Lung (tissue), 11 donors: ENCODE measurements at regions not wholly inside any gene's neighbourhood (a gene's known extent, or its start where the extent isn't known, plus 50 kb on each side); places are given as distances from the start of the nearest gene placed in this dataset.

ENCODE experiments used
- ATAC-seq: fragments of 200-7000 bp; cut with Tn5 transposase; one replicate; pipeline ENCODE4 v1.9.1; 2020; ENCODE audit warnings: moderate number of reproducible peaks; ENCODE audit not compliant: insufficient read depth, low FRiP score
- DNase-seq, 3 donors: peaks; one replicate each; pipeline ENCODE4 v3.0.0-alpha.2; 2013 to 2017
- H3K27ac ChIP-seq, 2 donors: one replicate each; pipeline ENCODE4 v1.5.1; 2013; ENCODE audit warnings: mild to moderate bottlenecking in 2 of 2, moderate library complexity in 2 of 2, control low read depth in 1 of 2, inconsistent platforms in 1 of 2, low read depth in 1 of 2, low read length in 1 of 2
- H3K27me3 ChIP-seq, 3 donors: one replicate each; pipeline ENCODE4 v1.5.1; 2013; ENCODE audit warnings: low read length in 2 of 3; ENCODE audit not compliant: control insufficient read depth in 3 of 3, insufficient read depth in 3 of 3
- H3K36me3 ChIP-seq, 4 donors: one replicate each; pipeline ENCODE4 v1.5.1; 2013; ENCODE audit warnings: low read length in 4 of 4, mild to moderate bottlenecking in 1 of 4, moderate library complexity in 1 of 4; ENCODE audit not compliant: control insufficient read depth in 4 of 4, insufficient read depth in 4 of 4
- H3K4me1 ChIP-seq, 5 donors: one replicate each; pipeline ENCODE4 v1.5.1; 2013; ENCODE audit warnings: low read length in 5 of 5, mild to moderate bottlenecking in 2 of 5, moderate library complexity in 1 of 5; ENCODE audit not compliant: control insufficient read depth in 5 of 5, insufficient read depth in 5 of 5
- H3K4me3 ChIP-seq: one replicate; pipeline ENCODE4 v1.5.1; 2013; ENCODE audit warnings: mild to moderate bottlenecking, control low read depth, moderate library complexity
- H3K9ac ChIP-seq, 2 donors: one replicate each; pipeline ENCODE4 v1.5.1; 2013; ENCODE audit warnings: low read length in 2 of 2, control low read depth in 1 of 2; ENCODE audit not compliant: insufficient read depth in 1 of 2
- H3K9me3 ChIP-seq, 4 donors: one replicate each; pipeline ENCODE4 v1.5.1; 2013; ENCODE audit warnings: low read length in 3 of 4, mild to moderate bottlenecking in 1 of 4, moderate library complexity in 1 of 4; ENCODE audit not compliant: control insufficient read depth in 4 of 4, insufficient read depth in 3 of 4
- CTCF ChIP-seq: IDR thresholded peaks from 2 replicates; pipeline ENCODE4 v1.5.1; 2012; ENCODE audit warnings: mild to moderate bottlenecking; ENCODE audit errors: control extremely low read depth, extremely low read depth
- WGBS, 2 donors: extraction: QIAGEN DNeasy Blood & Tissue Kit; methylation state at CpG; one replicate each; pipeline ENCODE4 v1.1.7; 2013; 5-methylcytosine and 5-hydroxymethylcytosine counted together
- donor health status: control.
- donor health status: control.
- donor health status: Bipolar disorder and iron deficiency.
- donor health status: healthy.
- donor health status: DM: yes; HTN: yes; CAD: no.

- Histone ChIP-seq H3K9ac (no peak overlapping the region), H3K36me3 (no peaks in the 10 kb centered on the region), H3K4me1 (peaks cover 0 to 44% (median 4%) of the 10 kb centered on the region in 5 donors), H3K9me3 (peaks cover 0 to 3% (median 0%) of the 10 kb centered on the region in 4 donors), H3K27ac (no peak overlapping the region), H3K4me3 (no peak overlapping the region), H3K27me3 (no peaks in the 10 kb centered on the region)
- TF ChIP-seq CTCF, result no peak
- ATAC-seq (peak; percentile 21), DNase-seq (no peak)
These were observed 113.0 kb upstream of the EDNRA start for GRCh38 chr4:147367891-147368290.

- DNase-seq, result no peak
- Histone ChIP-seq H3K27me3 (no peaks in the 10 kb centered on the region), H3K4me1 (peaks cover 0 to 34% (median 4%) of the 10 kb centered on the region in 5 donors), H3K36me3 (no peaks in the 10 kb centered on the region), H3K9me3 (peaks cover 0 to 7% (median 0%) of the 10 kb centered on the region in 4 donors), H3K9ac (no peak overlapping the region), H3K27ac (no peak overlapping the region), H3K4me3 (no peak overlapping the region)
- ATAC-seq, result no peak
- no peak for TF ChIP-seq CTCF
These were observed 111.9 kb upstream of the EDNRA start for GRCh38 chr4:147368948-147369347.

GRCh38 chr4:147370473-147370872, 110.4 kb upstream of the EDNRA start:
- Histone ChIP-seq H3K4me3 (no peak overlapping the region), H3K9ac (no peak overlapping the region), H3K27me3 (no peaks in the 10 kb centered on the region), H3K4me1 (peaks cover 0 to 18% (median 4%) of the 10 kb centered on the region in 5 donors), H3K27ac (peak overlapping the region in 1 of 2 donors; percentile 67), H3K36me3 (no peaks in the 10 kb centered on the region), H3K9me3 (peaks cover 0 to 7% (median 0%) of the 10 kb centered on the region in 4 donors)
- WGBS, 2 donors, result 49 to 79% methylated on average over 2 of the region's 2 CpGs
- no peak for ATAC-seq
- no peak for DNase-seq
- no peak for TF ChIP-seq CTCF

GRCh38 chr4:147370881-147371280, 110.0 kb upstream of the EDNRA start:
- peaks cover 0 to 7% (median 0%) of the 10 kb centered on the region in 4 donors for H3K9me3 ChIP-seq
- H3K4me3 ChIP-seq, result no peak overlapping the region
- TF ChIP-seq CTCF, result no peak
- WGBS, 2 donors, result 57 to 83% methylated on average over 2 of the region's 2 CpGs
- DNase-seq (no peak), ATAC-seq (no peak)
- no peaks in the 10 kb centered on the region for H3K36me3 ChIP-seq
- H3K9ac ChIP-seq, result no peak overlapping the region
- no peaks in the 10 kb centered on the region for H3K27me3 ChIP-seq
- H3K4me1 ChIP-seq, result peaks cover 0 to 14% (median 3%) of the 10 kb centered on the region in 5 donors
- H3K27ac ChIP-seq, result no peak overlapping the region
